ENCODE measurements at regions not wholly inside any gene's neighbourhood (a gene's known extent, or its start where the extent isn't known, plus 50 kb on each side); places are given as distances from the start of the nearest gene placed in this dataset.
"Not testable (repeated sequence)": the region's sequence is repeated elsewhere in the genome, so short reads cannot be mapped to it uniquely, and the experiment has no call there.

GRCh38 chr21:14827468-14827867 is 237.3 kb downstream of the NRIP1 start:
- no peak for DNase-seq (ENCODE audit: low read depth)

- DNase-seq (ENCODE audit: low read depth): no peak
These were observed 238.2 kb downstream of the NRIP1 start for GRCh38 chr21:14826630-14827029.

GRCh38 chr21:14825514-14825974 is 239.3 kb downstream of the NRIP1 start:
- DNase-seq (ENCODE audit: low read depth): no peak

GRCh38 chr21:14824126-14824525 is 240.7 kb downstream of the NRIP1 start:
- DNase-seq (ENCODE audit: low read depth): no peak

- DNase-seq (ENCODE audit: low read depth): no peak
These were observed 247.5 kb downstream of the NRIP1 start for GRCh38 chr21:14817311-14817710.

GRCh38 chr21:14814991-14815390 is 249.8 kb downstream of the NRIP1 start:
- DNase-seq (ENCODE audit: low read depth): no peak

- no peak for DNase-seq (ENCODE audit: low read depth)
These were observed 250.5 kb downstream of the NRIP1 start for GRCh38 chr21:14814282-14814681.

- not testable (repeated sequence) for DNase-seq (ENCODE audit: low read depth)
These were observed 258.1 kb upstream of the SAMSN1 start for GRCh38 chr21:14804170-14804569.

- DNase-seq (ENCODE audit: low read depth): no peak
These were observed 251.4 kb upstream of the SAMSN1 start for GRCh38 chr21:14797543-14797942.

- DNase-seq (ENCODE audit: low read depth): no peak
These were observed 241.2 kb upstream of the SAMSN1 start for GRCh38 chr21:14787312-14787711.

GRCh38 chr21:14785679-14786078 is 239.6 kb upstream of the SAMSN1 start:
- no peak for DNase-seq (ENCODE audit: low read depth)

- DNase-seq (ENCODE audit: low read depth): peak; percentile 33
These were observed 227.7 kb upstream of the SAMSN1 start for GRCh38 chr21:14773777-14774345.

- no peak for DNase-seq (ENCODE audit: low read depth)
These were observed 225.5 kb upstream of the SAMSN1 start for GRCh38 chr21:14771593-14771992.

GRCh38 chr21:14768042-14768441 is 221.9 kb upstream of the SAMSN1 start:
- no peak for DNase-seq (ENCODE audit: low read depth)

- no peak for DNase-seq (ENCODE audit: low read depth)
These were observed 221.2 kb upstream of the SAMSN1 start for GRCh38 chr21:14767192-14767852.

- no peak for DNase-seq (ENCODE audit: low read depth)
These were observed 220.1 kb upstream of the SAMSN1 start for GRCh38 chr21:14766241-14766640.

- no peak for DNase-seq (ENCODE audit: low read depth)
These were observed 217.6 kb upstream of the SAMSN1 start for GRCh38 chr21:14763695-14764064.

- DNase-seq (ENCODE audit: low read depth): no peak
These were observed 216.9 kb upstream of the SAMSN1 start for GRCh38 chr21:14762734-14763694.

GRCh38 chr21:14762327-14762726 is 216.2 kb upstream of the SAMSN1 start:
- DNase-seq (ENCODE audit: low read depth): no peak

- no peak for DNase-seq (ENCODE audit: low read depth)
These were observed 213.2 kb upstream of the SAMSN1 start for GRCh38 chr21:14759285-14759684.

GRCh38 chr21:14758849-14759248 is 212.7 kb upstream of the SAMSN1 start:
- DNase-seq (ENCODE audit: low read depth): no peak
